K562 (cell line): ENCODE measurements at regions not wholly inside any gene's neighbourhood (a gene's known extent, or its start where the extent isn't known, plus 50 kb on each side); places are given as distances from the start of the nearest gene placed in this dataset.

ENCODE experiments used
- ATAC-seq: fragments of 200-7000 bp; cut with Tn5 transposase; 3 replicates; pipeline ENCODE4 v1.9.1; 2020; ENCODE audit warnings: moderate library complexity
- BruUV-seq: library from RNA; stranded (reverse); fragments of 400-500 nt; replicated peaks from 2 replicates; lab custom pipeline; 2021; lab: Mats Ljungman, UMichigan
- CTCF ChIA-PET: fragments of 300-600 bp; formaldehyde crosslinking; extraction: SDS; loops from one replicate; lab custom pipeline; 2021; ENCODE audit warnings: low intra/inter-chr PET ratio; lab: Yijun Ruan, JAX
- POLR2A ChIA-PET: fragments of 300-600, 350-650 bp; sonication (Branson Sonifier 250); formaldehyde crosslinking; extraction: SDS; loops from one replicate; lab custom pipeline; 2021; ENCODE audit warnings: antibody characterized with exemption, inconsistent platforms; lab: Yijun Ruan, JAX
- DNase-seq, 4 experiments: peaks; one replicate each; pipeline versions ENCODE4 v3.0.0 to v3.0.0-alpha.2; 2011 to 2018; ENCODE audit warnings: low spot score in 3 of 4, mixed read lengths in 3 of 4; ENCODE audit errors: extremely low read depth in 1 of 4
- FAIRE-seq: peaks from 2 replicates; lab custom pipeline; 2011; peaks lifted over from hg19 to GRCh38; lab: Jason Lieb, UNC
- H2AFZ ChIP-seq: 2 replicates; pipeline ENCODE4 v1.6.0; 2011; ENCODE audit warnings: low read depth, low read length, control low read depth, inconsistent platforms
- H3K27ac ChIP-seq: fragments of 200-600 bp; 3 replicates; pipeline ENCODE4 v1.8.0; 2011; ENCODE audit warnings: low read depth, mild to moderate bottlenecking, control low read depth, inconsistent platforms, low read length, moderate library complexity, mixed read lengths; ENCODE audit errors: extremely low read depth
- H3K27me3 ChIP-seq, 2 experiments: fragments of 300-600 bp in 1 of 2; 2 replicates in 1 of 2; 3 replicates in 1 of 2; pipeline versions ENCODE4 v1.6.0 to v1.8.0; 2011; ENCODE audit warnings: inconsistent platforms in 2 of 2, low read length in 2 of 2, mild to moderate bottlenecking in 1 of 2, mixed read lengths in 1 of 2, moderate library complexity in 1 of 2; ENCODE audit not compliant: control insufficient read depth in 2 of 2, insufficient read depth in 2 of 2
- H3K36me3 ChIP-seq: fragments of 300-600 bp; 3 replicates; pipeline ENCODE4 v1.8.0; 2011; ENCODE audit warnings: mild to moderate bottlenecking, low read length, inconsistent platforms; ENCODE audit not compliant: control insufficient read depth, insufficient read depth
- H3K4me1 ChIP-seq, 2 experiments: fragments of 200-600 bp in 1 of 2; replicated peaks in 1 of 2; 2 replicates in 1 of 2; 3 replicates in 1 of 2; pipeline versions ENCODE4 v1.5.1 to v1.8.0; 2011; ENCODE audit warnings: inconsistent platforms in 2 of 2, low read length in 2 of 2, mild to moderate bottlenecking in 1 of 2, mixed read lengths in 1 of 2, moderate library complexity in 1 of 2; ENCODE audit not compliant: control insufficient read depth in 2 of 2, insufficient read depth in 2 of 2
- H3K4me2 ChIP-seq: 2 replicates; pipeline ENCODE4 v1.6.1; 2011; ENCODE audit warnings: low read length, control low read depth, inconsistent platforms, mixed read lengths; ENCODE audit not compliant: insufficient read depth
- H3K4me3 ChIP-seq: fragments of 200-600 bp; sonication (generic), shearing (Covaris generic); 2 replicates; pipeline ENCODE4 v1.5.1; 2016; ENCODE audit warnings: control low read depth, inconsistent platforms
- H3K79me2 ChIP-seq: fragments of 200-600 bp; 3 replicates; pipeline ENCODE4 v1.8.0; 2011; ENCODE audit warnings: low read length, inconsistent platforms; ENCODE audit not compliant: control insufficient read depth, insufficient read depth
- H3K9ac ChIP-seq, 2 experiments: 2 replicates each; pipeline versions ENCODE4 v1.6.0 to v1.6.1; 2011; ENCODE audit warnings: low read depth in 2 of 2, low read length in 2 of 2, control low read depth in 1 of 2, inconsistent platforms in 1 of 2, mild to moderate bottlenecking in 1 of 2, mixed read lengths in 1 of 2; ENCODE audit not compliant: insufficient read depth in 1 of 2
- H3K9me1 ChIP-seq: one replicate; pipeline ENCODE4 v1.6.0; 2011; ENCODE audit warnings: inconsistent platforms, mild to moderate bottlenecking, low read length, moderate library complexity; ENCODE audit not compliant: control insufficient read depth, insufficient read depth
- H3K9me3 ChIP-seq: replicated peaks from 2 replicates; pipeline ENCODE4 v1.5.1; 2011; ENCODE audit warnings: low read depth, low read length, inconsistent platforms; ENCODE audit not compliant: control insufficient read depth, insufficient read depth
- H4K20me1 ChIP-seq: replicated peaks from 2 replicates; pipeline ENCODE4 v1.6.1; 2011; ENCODE audit warnings: low read length, inconsistent platforms, mixed read lengths; ENCODE audit not compliant: control insufficient read depth, insufficient read depth
- ATF7 ChIP-seq: fragments of 450-650 bp; IDR thresholded peaks from 2 replicates; pipeline ENCODE4 v1.7.1; 2014; ENCODE audit warnings: mild to moderate bottlenecking, moderate library complexity
- E2F6 ChIP-seq, 2 experiments: IDR thresholded peaks; 2 replicates each; pipeline ENCODE4 v1.6.1; 2011; ENCODE audit warnings: borderline replicate concordance in 1 of 2, control low read depth in 1 of 2, low read depth in 1 of 2, low read length in 1 of 2, mild to moderate bottlenecking in 1 of 2, mixed read lengths in 1 of 2, moderate library complexity in 1 of 2; ENCODE audit not compliant: insufficient read depth in 1 of 2, insufficient read length in 1 of 2, poor library complexity in 1 of 2, severe bottlenecking in 1 of 2; ENCODE audit errors: extremely low read depth in 1 of 2
- FOXK1 ChIP-seq: sonication (generic); formaldehyde crosslinking; IDR thresholded peaks from 2 replicates; pipeline ENCODE4 v1.8.0; 2022; ENCODE audit warnings: missing genetic modification reagents, mild to moderate bottlenecking, borderline replicate concordance
- GTF2E2 ChIP-seq: fragments of 200-800 bp; sonication (Bioruptor generic); IDR thresholded peaks from 2 replicates; pipeline ENCODE4 v1.6.1; 2016; ENCODE audit warnings: missing genetic modification characterization, missing compliant biosample characterization
- HDAC3 ChIP-seq: fragments of 450-650 bp; IDR thresholded peaks from 2 replicates; pipeline ENCODE4 v1.6.1; 2018; ENCODE audit warnings: borderline replicate concordance, mild to moderate bottlenecking, moderate library complexity; ENCODE audit not compliant: partially characterized antibody
- MYBL2 ChIP-seq, 2 experiments: fragments of 450-650 bp in 1 of 2; sonication (generic) in 1 of 2; formaldehyde crosslinking in 1 of 2; IDR thresholded peaks; 2 replicates each; pipeline versions ENCODE4 v1.6.1 to v1.8.1; 2017 to 2022; ENCODE audit warnings: borderline replicate concordance in 1 of 2, inconsistent platforms in 1 of 2, low read depth in 1 of 2, mild to moderate bottlenecking in 1 of 2, missing genetic modification reagents in 1 of 2, moderate library complexity in 1 of 2
- POU5F1 ChIP-seq: fragments of 150-350 bp; IDR thresholded peaks from 2 replicates; pipeline ENCODE4 v1.6.1; 2014; ENCODE audit warnings: borderline replicate concordance, low read length, low read depth, mild to moderate bottlenecking; ENCODE audit not compliant: partially characterized antibody
- PPARD ChIP-seq: fragments of 250-450 bp; sonication (Bioruptor Pico); IDR thresholded peaks from 2 replicates; pipeline ENCODE4 v1.8.0; 2022; ENCODE audit warnings: inconsistent platforms, mild to moderate bottlenecking, moderate library complexity
- PURB ChIP-seq: sonication (generic); formaldehyde crosslinking; IDR thresholded peaks from 2 replicates; pipeline ENCODE4 v1.9.0; 2021; ENCODE audit warnings: low read depth, mild to moderate bottlenecking, missing genetic modification reagents
- RB1 ChIP-seq: fragments of 450-650 bp; IDR thresholded peaks from 2 replicates; pipeline ENCODE4 v1.6.1; 2017; ENCODE audit warnings: low read depth, mild to moderate bottlenecking
- TAF1 ChIP-seq: IDR thresholded peaks from 2 replicates; pipeline ENCODE4 v1.6.1; 2011; ENCODE audit warnings: mild to moderate bottlenecking, low read length, moderate library complexity; ENCODE audit not compliant: insufficient read depth, control insufficient read depth, severe bottlenecking; ENCODE audit errors: extremely low read depth
- UBTF ChIP-seq, 2 experiments: IDR thresholded peaks; 2 replicates each; pipeline ENCODE4 v1.6.1; 2012; ENCODE audit warnings: improper control_type of control experiment in 2 of 2, low read depth in 2 of 2, low read length in 2 of 2, borderline replicate concordance in 1 of 2
- ZEB2 ChIP-seq: fragments of 450-650 bp; IDR thresholded peaks from 2 replicates; pipeline ENCODE4 v1.6.1; 2016
- ZNF408 ChIP-seq: fragments of 250-450 bp; sonication (Bioruptor Pico); IDR thresholded peaks from 2 replicates; pipeline ENCODE4 v1.4.0; 2020; ENCODE audit warnings: low read depth, mild to moderate bottlenecking, moderate library complexity
- ZNF507 ChIP-seq: conservative IDR thresholded peaks from 2 replicates; pipeline ENCODE4 v1.6.1; 2017; ENCODE audit warnings: missing genetic modification characterization, missing compliant biosample characterization
- in situ Hi-C: fragments of 300-500 bp; cut with MboI; formaldehyde crosslinking; loops from 4 replicates; pipeline ENCODE4 v1.15.0; 2018; ENCODE audit warnings: inconsistent platforms, mixed read lengths
- intact Hi-C: fragments of 100-400 bp; cut with micrococcal nuclease; formaldehyde crosslinking; loops from 2 replicates; pipeline ENCODE4 v1.14.2; 2022

DNA sequence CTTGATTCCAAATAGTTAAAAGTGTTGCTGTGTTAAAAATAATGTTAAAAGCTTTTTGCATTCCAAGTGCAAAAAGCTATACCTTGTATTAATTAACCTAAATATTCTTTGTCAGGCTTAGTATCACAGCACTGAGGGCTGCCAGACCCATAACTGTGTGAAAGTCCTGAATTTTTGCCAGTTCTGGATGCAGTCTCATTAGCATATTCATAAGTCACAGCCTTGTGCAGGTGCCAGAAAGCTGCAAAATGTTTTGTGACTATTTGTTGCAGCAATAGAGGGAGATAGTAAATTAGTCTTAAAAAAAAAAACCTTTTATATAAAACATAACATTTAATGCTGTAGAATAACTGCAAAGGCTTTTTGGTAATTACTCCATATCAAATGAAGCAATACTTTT lies 56.6 kb downstream of the SLITRK1 start:
- FAIRE-seq: no peak
- no TSS peak for BruUV-seq
- H3K4me2 ChIP-seq: no peak overlapping the region
- no peaks in the 10 kb centered on the region for H4K20me1 ChIP-seq
- no peak for TF ChIP-seq ZNF408 (CRISPR knock-in tag)
- TF ChIP-seq GTF2E2 (tag): no peak
- no peak for TF ChIP-seq ZNF507 (tag)
- TF ChIP-seq E2F6 (IDR thresholded peaks at IDR 0.05; ENCODE audit: borderline replicate concordance in 1 of 2, extremely low read depth in 1 of 2, insufficient read depth in 1 of 2, insufficient read length in 1 of 2, low read depth in 1 of 2, low read length in 1 of 2, poor library complexity in 1 of 2, severe bottlenecking in 1 of 2): no peak
- TF ChIP-seq ZEB2: no peak
- TF ChIP-seq PURB: no peak
- no peak for TF ChIP-seq PPARD
- TF ChIP-seq FOXK1 (CRISPR knock-in tag): no peak
- no peak for TF ChIP-seq RB1
- TF ChIP-seq MYBL2 (IDR thresholded peaks at IDR 0.05; ENCODE audit: low read depth): no peak
- TF ChIP-seq MYBL2 (CRISPR knock-in tag; IDR thresholded peaks at IDR 0.05; ENCODE audit: borderline replicate concordance): no peak
- TF ChIP-seq HDAC3: no peak
- no peak for TF ChIP-seq POU5F1
- TF ChIP-seq TAF1: no peak
- TF ChIP-seq UBTF (IDR thresholded peaks at IDR 0.05; ENCODE audit: borderline replicate concordance in 1 of 2, low read depth in 2 of 2, low read length in 2 of 2): no peak
- TF ChIP-seq ATF7: no peak
- TF ChIP-seq, all 486 proteins: peak for 0
- Histone ChIP-seq H3K36me3 (no peaks in the 10 kb centered on the region), H3K27me3 (no peaks in the 10 kb centered on the region), H3K9ac (no peak overlapping the region), H2AFZ (no peak overlapping the region), H3K4me1 (no peaks in the 10 kb centered on the region), H3K79me2 (no peaks in the 10 kb centered on the region), H3K9me1 (no peaks in the 10 kb centered on the region), H3K4me3 (no peak overlapping the region), H3K27ac (no peak overlapping the region), H3K9me3 (no peaks in the 10 kb centered on the region)
- ChIA-PET CTCF (no interaction called here), POLR2A (no interaction called here)
- DNase-seq: no peak
- intact Hi-C loops: no loop called here
- ATAC-seq: no peak
- in situ Hi-C loops: no loop called here
